NCI-H1436 treated with DMSO at 0.1 percent for 48 hours (cell line): ENCODE measurements at regions not wholly inside any gene's neighbourhood (a gene's known extent, or its start where the extent isn't known, plus 50 kb on each side); places are given as distances from the start of the nearest gene placed in this dataset.

ENCODE experiments used
- DNase-seq: peaks from one replicate; lab custom pipeline; 2025; lab: John Stamatoyannopoulos, UW

GRCh38 chr4:75110061-75110460 is 177.1 kb downstream of the PARM1 start:
- no peak for DNase-seq

GRCh38 chr4:75107755-75108612 is 175.1 kb downstream of the PARM1 start:
- no peak for DNase-seq

- DNase-seq: no peak
Observed at GRCh38 chr4:75102787-75103085, 169.8 kb downstream of the PARM1 start.

- no peak for DNase-seq
Observed at GRCh38 chr4:75101906-75102786, 169.2 kb downstream of the PARM1 start.
